Cardiac muscle cell (in vitro differentiated cells and primary cell): ENCODE measurements at regions not wholly inside any gene's neighbourhood (a gene's known extent, or its start where the extent isn't known, plus 50 kb on each side); places are given as distances from the start of the nearest gene placed in this dataset.

Experiments
- DNase-seq, 2 donors: peaks; one replicate each; pipeline versions ENCODE4 v3.0.0 to v3.0.0-alpha.2; 2010 to 2017; ENCODE audit warnings: low read depth in 1 of 2, low spot score in 1 of 2
- H3K27ac ChIP-seq: fragments of 200-600 bp; sonication (generic); 2 replicates; pipeline ENCODE4 v1.5.1; 2016
- H3K27me3 ChIP-seq: fragments of 200-600 bp; sonication (generic); 2 replicates; pipeline ENCODE4 v1.6.0; 2016; ENCODE audit warnings: control low read depth
- H3K36me3 ChIP-seq: fragments of 200-600 bp; sonication (generic); 2 replicates; pipeline ENCODE4 v1.5.1; 2016; ENCODE audit warnings: control low read depth
- H3K4me1 ChIP-seq: fragments of 200-600 bp; sonication (generic); 2 replicates; pipeline ENCODE4 v1.8.1; 2017; ENCODE audit warnings: low read depth, mild to moderate bottlenecking, mixed run types
- H3K4me3 ChIP-seq: fragments of 200-600 bp; sonication (generic); 2 replicates; pipeline ENCODE4 v1.5.1; 2016; ENCODE audit warnings: mild to moderate bottlenecking
- H3K9me3 ChIP-seq: fragments of 200-600 bp; sonication (generic); 2 replicates; pipeline ENCODE4 v1.5.1; 2017; ENCODE audit warnings: low read depth, mild to moderate bottlenecking, control low read depth
- TF ChIP-seq, protein P1 (sequence below): IDR thresholded peaks from 2 replicates; pipeline ENCODE4 v1.5.1; 2012; ENCODE audit warnings: low read depth, mild to moderate bottlenecking, low read length

GRCh38 chr5:3101561-3101960 lies 350.1 kb upstream of the IRX2 start:
- H3K4me3 ChIP-seq, result no peak overlapping the region
- H3K36me3 ChIP-seq, result no peaks in the 10 kb centered on the region
- H3K27me3 ChIP-seq, result no peaks in the 10 kb centered on the region
- H3K4me1 ChIP-seq, result peaks cover 54% of the 10 kb centered on the region
- TF ChIP-seq, protein P1, sequence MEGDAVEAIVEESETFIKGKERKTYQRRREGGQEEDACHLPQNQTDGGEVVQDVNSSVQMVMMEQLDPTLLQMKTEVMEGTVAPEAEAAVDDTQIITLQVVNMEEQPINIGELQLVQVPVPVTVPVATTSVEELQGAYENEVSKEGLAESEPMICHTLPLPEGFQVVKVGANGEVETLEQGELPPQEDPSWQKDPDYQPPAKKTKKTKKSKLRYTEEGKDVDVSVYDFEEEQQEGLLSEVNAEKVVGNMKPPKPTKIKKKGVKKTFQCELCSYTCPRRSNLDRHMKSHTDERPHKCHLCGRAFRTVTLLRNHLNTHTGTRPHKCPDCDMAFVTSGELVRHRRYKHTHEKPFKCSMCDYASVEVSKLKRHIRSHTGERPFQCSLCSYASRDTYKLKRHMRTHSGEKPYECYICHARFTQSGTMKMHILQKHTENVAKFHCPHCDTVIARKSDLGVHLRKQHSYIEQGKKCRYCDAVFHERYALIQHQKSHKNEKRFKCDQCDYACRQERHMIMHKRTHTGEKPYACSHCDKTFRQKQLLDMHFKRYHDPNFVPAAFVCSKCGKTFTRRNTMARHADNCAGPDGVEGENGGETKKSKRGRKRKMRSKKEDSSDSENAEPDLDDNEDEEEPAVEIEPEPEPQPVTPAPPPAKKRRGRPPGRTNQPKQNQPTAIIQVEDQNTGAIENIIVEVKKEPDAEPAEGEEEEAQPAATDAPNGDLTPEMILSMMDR, result no peak
- H3K27ac ChIP-seq, result peak overlapping the region; percentile 98
- DNase-seq, result peak in 1 of 2 donors; percentile 93
- no peaks in the 10 kb centered on the region for H3K9me3 ChIP-seq

- no peak for DNase-seq
- Histone ChIP-seq H3K27ac (peak overlapping the region; percentile 98), H3K4me1 (peaks cover 53% of the 10 kb centered on the region), H3K9me3 (no peaks in the 10 kb centered on the region), H3K36me3 (no peaks in the 10 kb centered on the region), H3K4me3 (no peak overlapping the region), H3K27me3 (no peaks in the 10 kb centered on the region)
- TF ChIP-seq, protein P1, result no peak
These were observed 349.6 kb upstream of the IRX2 start for GRCh38 chr5:3100921-3101551.

DNA sequence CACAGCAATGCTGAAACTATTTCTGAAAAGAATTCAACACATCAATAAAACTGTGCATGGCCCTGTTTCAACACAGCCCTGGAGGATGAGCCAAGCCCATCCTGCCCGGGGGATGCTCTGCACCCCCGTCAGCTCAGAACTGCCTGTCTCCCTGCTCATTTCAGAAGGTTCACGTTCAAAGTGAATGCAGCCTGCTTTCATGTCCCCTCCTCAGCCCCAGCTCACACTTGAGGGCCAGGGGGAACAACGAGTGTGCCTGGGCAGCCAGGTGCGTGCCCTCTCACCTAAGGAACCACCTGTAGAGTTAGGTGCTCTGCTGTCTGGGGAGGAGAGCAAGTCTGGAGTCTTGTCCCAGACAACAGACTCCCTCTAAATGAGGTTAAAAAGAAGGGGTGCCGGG lies 348.5 kb upstream of the IRX2 start:
- peak overlapping the region; percentile 98 for H3K27ac ChIP-seq
- TF ChIP-seq, protein P1, result no peak
- no peaks in the 10 kb centered on the region for H3K27me3 ChIP-seq
- no peak for DNase-seq
- no peak overlapping the region for H3K4me3 ChIP-seq
- no peaks in the 10 kb centered on the region for H3K9me3 ChIP-seq
- H3K4me1 ChIP-seq, result peaks cover 42% of the 10 kb centered on the region
- H3K36me3 ChIP-seq, result no peaks in the 10 kb centered on the region

DNA sequence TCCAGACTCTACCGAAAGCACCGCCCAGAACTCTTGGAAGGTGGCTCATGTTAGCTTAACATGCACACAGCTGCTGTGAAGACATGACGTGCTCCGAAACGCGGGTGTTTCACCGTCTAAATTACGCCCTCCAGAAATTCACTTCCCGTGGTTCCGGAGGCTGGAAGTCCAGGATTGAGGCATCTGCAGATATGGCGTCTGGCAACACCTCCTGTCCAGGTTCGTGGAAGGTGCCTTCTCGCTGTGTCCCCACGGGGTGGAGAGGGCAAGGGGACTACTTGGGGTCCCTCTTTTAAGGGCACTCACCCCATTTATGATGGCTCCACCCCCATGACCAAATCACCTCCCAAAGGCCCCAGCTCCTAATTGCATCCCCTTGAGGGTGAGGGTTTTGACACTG lies 348.0 kb upstream of the IRX2 start:
- H3K27ac ChIP-seq, result no peak overlapping the region
- peaks cover 38% of the 10 kb centered on the region for H3K4me1 ChIP-seq
- TF ChIP-seq, protein P1, result no peak
- no peaks in the 10 kb centered on the region for H3K9me3 ChIP-seq
- DNase-seq, result no peak
- no peaks in the 10 kb centered on the region for H3K27me3 ChIP-seq
- H3K36me3 ChIP-seq, result no peaks in the 10 kb centered on the region
- H3K4me3 ChIP-seq, result no peak overlapping the region

DNA sequence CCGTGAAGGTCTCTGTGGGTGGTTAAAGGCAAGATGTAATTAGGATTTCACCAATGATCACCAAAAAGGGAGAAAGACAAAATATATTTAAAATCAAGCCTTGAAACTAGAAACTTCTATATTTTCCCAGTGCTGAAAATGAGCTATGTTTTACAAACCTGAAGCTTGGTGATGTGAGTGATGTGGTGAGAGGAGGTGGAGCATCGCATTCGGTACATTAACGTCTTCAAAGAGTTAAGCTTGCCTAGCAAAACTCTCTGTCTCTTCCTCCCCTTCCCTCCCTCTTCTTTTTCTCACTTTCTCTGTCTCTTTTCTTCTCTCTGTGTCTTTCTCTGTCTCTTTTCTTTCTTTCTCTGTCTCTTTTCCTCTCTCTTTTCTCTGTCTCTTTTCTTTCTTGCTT lies 347.3 kb upstream of the IRX2 start:
- peaks cover 31% of the 10 kb centered on the region for H3K4me1 ChIP-seq
- no peak overlapping the region for H3K4me3 ChIP-seq
- DNase-seq, result no peak
- H3K27me3 ChIP-seq, result no peaks in the 10 kb centered on the region
- no peaks in the 10 kb centered on the region for H3K36me3 ChIP-seq
- H3K27ac ChIP-seq, result no peak overlapping the region
- H3K9me3 ChIP-seq, result no peaks in the 10 kb centered on the region
- TF ChIP-seq, protein P1, result no peak
